ENCODE measurements at regions not wholly inside any gene's neighbourhood (a gene's known extent, or its start where the extent isn't known, plus 50 kb on each side); places are given as distances from the start of the nearest gene placed in this dataset.

DNA sequence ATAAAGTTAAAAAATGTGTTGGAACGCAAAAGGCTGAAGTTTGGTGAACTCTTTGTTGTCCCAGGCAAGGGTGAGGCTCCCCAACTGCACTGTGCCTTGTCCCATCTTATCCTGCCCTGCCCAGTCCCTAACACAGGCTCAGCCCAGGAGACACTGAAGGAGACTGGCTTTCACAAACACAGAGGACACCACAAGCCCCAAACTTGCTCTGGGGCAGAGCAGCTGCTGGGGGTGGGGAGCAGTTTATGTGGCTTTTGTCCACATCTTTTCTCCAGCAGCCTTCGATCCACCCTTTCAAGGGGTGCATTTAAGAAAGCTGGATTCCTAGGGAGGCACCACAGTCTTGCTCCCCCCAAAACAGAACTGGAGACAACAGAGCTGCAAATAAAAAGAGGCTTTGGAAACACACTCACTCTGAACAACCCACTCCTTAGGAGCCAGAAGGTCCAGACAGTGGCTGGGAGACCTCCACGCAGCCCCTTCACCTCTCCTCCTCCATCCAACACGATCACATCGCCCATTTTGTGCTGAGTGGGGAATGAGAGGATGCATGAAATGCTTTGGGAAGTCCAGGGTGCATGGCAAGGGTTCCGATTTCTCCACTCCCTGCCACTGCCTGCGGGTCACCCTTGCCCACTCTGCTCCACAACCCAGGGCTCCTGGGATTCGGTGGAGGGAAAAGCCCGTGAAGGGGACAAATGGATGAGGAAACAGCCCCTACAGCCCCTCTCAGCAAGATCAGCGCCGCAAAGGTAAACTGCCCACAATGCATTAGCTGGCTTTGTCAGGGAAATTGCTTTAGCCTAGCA is 260.5 kb upstream of the TLE3 start:
- DNase-seq: no peak

DNA sequence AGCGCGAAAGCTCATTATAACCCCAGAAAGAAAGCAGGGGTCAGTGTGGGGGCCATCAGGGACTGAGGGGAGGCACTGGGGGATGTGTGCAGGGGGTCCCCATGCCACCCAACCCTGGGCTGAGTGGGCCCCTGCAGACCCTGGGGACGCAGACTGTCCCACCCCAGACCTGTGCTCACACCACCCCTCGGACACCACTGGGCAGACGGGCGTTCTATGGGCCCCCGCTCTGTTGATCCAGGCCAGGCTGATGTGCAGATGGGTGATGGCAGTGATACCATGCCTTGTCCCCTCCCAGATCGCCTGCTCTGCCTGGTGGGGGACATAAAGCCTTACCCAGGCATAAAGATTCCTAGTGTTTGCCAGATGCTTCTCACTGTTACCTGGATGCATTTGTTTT is 259.7 kb upstream of the TLE3 start:
- no peak for DNase-seq

DNA sequence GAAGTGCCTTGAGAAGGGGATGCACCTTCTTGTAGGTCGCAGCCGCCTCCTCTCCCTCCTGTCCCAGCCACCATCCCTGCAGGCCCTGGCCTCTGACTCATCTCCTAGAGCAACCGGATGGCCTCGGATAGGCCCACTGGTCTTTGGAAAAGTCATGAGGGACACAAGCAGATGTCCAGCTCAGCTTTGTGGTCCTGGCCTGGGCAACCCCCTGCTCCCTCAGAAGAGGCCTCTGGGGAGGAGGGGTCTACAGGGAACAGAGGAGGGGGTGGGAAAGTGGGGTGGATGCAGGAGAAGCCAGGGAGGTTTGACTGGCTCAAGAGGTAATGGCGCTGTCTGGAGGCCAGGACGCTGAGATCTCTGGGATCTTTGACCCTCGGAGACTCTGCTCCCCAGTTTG is 259.2 kb upstream of the TLE3 start:
- no peak for DNase-seq

DNA sequence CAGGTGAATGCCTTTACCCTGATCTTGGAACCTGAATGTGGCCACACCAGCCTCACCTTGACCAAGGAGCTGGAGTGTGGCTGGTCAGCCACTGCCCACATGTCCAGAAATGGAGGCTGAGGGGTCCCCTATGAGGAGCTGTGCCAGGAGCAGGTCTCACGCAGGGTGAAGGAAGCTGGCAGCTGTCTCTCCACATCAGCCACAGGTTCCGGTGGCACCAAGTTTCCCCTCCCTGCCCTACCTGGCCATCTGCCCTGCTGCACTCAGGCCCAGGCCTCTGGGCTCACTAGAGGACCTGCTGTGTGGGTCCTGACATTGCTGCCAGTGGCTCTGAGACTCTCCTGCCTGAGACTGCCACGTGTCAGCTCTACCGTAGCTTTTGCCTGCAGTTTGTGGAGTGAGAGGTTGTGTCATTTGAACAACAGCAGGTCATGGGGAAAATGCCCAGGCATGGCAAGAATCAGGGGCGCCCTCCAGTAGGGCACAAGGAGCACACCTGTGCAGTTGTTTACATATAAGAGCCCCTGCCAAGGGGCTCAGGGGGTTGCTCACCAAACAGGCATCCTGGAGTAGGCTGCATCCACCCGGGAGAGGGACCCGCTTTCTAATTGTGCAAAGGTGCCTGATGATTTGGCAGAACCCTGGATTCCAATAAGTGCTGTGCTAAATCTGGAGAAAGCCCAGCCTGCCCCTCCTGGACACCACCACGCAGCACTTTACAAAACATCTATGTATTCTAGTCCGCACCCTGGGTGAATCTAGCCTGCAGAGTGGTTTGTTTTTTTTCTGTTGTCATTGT is 258.5 kb upstream of the TLE3 start:
- no peak for DNase-seq

DNA sequence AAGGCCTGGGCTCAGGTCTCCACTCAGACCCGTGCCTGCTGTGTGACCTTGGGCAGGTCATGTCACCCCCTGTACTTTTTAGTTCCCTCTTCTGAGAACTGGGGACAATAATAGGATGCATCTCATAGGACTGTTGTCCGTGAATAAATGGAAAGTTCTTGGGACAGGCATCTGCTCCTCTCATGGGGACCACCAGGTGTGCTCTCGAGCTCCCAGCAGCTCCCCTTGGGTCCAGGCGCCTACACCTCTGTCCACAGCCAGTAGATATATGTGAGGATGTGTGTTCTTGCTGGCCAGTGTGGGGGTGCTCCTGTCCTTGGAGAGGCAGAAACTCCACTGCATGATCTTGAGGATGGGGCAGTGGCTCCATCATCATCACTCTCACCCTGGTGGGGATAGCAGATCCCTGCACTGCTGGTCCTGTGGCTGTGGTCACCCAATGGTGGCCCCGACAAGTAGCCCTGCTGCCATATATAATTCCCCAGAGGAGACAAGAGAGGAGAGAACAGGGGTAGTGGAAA is 257.6 kb upstream of the TLE3 start:
- DNase-seq: no peak

DNA sequence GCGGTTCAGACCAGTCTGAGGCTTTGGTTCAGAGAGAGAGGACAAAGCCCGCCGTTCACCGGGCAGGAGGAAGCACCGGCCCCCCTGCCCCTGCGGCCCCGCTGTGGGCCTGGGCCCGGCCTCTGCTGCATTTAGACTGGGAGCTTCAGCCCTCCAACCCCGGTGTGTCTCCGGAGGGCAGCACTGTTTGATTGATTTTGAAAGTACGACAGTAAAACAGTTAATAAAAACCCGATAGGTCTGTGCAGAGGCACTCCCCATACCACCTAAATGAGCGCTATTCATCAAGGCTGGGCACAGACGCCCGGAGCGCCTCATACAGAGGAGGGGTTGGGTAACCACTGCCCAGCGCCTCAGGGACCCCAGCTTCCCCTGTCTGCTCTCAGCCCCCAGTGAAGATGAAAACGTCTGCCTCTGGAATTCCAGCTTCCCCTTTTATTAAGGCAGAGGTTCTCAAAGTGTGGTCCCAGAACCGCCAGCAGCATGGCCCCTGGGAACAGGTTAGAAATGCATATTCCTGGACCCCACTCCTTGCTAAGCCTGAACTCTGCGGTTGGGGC is 256.7 kb upstream of the TLE3 start:
- DNase-seq: no peak

DNA sequence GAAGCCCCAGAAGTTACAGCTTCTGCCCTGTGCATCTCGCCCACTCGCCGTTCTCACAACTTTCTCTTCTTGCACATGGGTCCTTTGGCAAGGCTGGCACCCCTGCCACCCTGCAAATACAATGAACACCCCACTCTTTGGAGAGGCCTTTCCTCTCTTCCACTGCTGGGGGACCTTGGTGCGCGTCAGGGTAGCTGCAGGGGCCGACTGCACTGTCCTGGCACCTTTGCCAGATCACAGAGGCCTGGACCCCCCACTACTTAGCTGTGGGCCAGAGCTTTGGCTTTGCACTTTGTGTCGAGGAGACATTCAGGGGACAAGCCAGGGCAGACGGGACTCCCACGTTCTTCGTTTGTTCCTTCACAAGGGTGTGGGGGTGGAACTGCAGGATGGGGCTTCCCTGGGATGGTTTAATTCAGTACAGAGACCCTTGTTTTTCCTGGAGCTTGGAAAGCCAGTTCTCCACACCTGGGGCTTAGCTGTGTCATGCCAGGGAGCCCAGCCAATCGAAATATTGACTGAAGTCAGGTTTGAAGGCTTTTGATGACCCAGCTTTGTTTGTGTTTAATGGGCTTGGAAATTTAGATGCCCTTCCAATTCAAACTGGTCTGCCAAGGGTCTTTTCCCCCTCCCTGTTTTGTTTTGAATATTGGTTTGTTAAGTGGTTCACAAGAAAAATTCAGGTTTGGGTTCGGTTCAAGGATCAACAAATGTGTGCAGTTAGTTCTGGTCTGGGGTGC is 256.1 kb upstream of the TLE3 start:
- peak; percentile 19 for DNase-seq

DNA sequence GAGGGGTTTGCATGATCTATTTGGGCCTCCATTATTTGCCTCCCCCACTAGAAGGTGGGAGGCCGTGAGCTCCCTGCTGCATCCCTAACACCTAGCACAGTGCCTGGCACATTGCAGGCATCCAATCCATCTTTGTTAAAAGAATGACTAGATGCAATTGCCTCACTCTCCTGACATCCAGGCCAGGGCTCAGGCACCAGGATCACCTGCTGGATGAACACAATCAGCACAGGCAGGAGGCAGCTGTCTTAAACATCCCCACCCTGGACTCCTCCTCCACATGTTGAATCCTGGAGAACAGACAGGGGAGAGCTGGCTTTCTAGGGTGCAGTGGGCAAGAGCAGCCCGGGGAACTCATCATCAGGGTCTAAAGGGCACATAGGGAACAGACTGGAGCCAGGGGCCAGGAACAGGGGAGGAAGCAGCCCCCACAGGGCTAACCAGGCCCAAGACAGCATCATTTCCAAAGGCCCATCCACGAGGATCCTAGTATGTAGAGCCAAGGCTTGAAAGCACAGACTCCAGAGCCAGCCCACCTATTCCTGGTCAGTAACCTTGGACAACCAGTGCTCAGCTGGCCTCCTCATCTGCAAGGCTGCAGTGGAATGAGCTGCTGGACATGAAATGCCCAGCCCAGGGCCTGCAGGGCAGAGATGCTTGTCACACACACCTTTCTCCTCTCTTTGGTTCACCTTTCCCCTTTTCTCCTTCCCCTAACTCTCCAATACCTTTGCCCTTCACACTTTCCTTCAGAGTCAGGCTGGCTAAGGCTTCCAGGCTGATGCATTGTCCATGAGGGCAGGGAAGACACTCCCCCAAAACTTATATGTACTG is 254.4 kb upstream of the TLE3 start:
- no peak for DNase-seq

DNA sequence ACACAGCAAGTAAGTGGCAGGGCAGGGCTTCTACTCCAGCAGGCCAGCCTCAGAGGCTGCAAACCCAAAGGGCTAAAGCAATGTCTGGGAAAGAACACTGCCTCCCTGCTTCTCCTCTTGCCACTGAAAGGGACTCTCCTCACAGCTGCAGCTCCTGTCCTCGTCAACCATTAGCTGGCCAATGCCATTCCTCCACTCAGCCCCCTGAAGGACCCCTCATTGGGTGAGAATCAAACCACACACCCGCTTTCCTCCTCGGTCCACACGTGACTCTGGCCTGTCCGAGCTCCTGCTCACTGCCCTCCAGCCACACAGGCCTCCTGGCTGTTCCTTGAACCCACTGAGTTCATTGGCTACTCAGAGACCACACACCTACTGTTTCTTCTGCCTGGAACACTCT is 253.7 kb upstream of the TLE3 start:
- no peak for DNase-seq

DNA sequence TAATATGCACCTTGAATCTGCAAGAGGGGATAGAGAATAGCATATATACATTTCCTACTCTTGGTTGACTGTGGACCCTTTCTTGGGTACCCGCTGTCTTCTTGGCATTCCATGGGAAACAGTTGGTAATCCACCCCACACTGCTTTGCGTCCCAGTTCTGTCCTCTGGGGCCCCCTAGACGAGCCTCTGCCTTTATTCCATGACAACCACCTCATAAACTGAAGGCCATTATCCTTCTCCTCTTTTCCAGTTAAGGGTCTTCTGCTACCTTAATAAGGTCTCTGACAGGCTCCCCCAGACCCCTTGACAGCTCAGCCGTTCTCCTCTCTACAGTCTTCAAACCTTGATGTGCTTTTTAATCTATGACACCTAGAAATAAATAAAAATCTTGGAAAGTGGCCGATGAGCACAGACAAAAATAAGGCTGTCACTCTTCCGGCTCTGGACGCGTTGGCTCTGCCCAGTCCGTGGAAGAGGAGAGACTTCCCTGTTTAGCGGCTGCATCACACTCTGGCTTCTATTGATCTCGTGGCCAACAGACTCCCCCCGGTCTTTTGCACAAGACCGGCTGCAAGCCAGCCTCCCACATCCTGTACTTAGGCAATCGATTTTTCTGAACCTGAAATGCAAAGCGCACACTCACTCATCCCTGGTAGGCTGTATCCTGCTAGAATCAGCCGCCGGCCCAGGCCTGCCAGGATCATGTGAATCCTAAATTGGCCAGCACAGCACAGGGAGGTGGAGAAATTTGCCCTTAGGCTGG is 251.0 kb upstream of the TLE3 start:
- DNase-seq: peak; percentile 41

DNA sequence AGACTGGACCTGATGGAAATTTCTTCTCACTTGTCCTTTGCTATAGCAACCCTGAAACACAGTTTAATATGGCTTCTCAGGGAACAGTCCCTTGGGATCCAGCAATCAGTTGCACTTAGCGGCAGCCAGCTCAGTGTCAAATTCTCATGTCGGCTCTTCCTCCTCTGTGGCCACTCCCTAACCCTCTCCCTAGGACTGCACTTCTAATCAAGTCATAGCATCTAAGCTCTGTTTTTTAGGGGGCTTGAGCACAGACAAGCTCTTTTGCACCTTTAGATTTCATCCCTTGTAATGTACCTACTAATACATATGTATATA is 250.5 kb upstream of the TLE3 start:
- DNase-seq: peak; percentile 61

DNA sequence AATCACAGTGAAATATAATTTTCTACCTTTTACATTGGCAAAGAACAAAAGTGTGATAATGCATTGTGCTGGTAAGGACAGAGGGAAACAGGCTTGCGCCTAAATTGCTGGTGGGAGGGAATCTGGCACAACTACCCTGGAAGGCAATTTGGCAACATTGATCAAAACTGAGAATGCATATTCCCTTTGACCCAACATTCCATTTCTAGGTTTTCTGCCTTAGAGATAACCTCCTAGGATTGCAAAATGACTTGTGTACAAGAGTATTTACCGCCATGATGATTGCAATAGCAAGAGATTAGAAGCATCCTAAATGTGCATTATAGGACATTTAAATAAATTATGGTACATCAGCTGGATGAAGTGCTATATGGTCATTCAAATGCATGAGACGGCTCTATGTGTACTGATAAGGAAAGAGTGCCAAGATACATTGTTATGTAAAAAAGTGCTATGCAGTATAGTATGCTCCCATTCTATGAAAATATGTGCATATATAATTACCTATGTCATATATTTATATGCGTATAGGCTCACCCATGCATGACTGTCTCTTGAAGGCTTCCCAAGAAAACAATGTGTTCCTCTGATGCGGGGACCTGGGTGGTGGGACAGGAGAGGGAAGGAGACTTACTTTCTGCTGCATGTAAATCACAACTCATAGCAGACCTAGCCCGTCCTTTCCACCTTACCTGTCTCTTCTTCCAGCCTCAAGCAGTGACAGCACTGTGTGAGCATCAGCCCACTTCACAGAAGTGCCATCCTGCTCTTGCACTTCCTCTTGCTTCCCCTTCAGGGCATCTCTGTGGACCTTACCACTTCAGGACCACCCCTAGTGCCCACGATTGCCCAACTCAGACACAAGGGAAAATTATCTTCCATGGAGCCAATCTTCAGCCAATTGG is 249.9 kb upstream of the TLE3 start:
- DNase-seq: no peak

DNA sequence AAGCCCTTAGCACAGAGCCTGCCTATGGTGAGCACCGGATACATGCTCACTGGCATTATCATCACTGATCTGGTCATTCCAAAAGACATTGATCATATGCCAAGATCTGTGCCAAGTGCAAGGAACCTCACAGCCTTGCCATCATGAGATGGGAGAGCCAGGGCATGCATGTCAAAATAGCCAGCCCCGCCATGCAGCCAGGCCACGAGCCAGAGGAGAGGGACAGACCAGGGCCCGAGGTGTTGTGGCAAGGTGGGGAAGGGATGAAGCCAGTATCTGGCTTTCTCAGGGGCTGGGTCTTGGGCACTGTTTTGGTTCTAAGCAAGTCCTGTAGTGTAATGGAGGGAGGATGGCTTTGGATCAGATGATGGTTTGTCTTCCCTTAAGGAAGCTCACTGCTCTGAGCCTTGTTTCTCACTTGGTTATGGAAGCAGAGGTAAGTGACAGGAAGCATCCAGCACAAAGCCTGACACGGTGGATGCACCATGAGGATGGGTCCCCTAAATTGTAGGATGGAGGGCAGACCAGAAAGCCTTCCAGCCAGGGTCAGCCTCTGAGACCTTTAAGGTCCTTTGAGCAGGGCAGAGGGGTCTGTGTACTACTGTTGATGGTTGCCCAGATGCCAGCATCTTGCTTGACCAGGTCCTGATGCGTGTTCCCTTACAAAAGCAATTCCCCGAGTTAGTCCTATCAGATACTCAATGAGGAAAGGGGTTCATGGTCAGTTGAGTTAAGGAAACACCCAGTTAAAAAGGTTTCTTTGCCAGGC is 247.7 kb upstream of the TLE3 start:
- DNase-seq: no peak

DNA sequence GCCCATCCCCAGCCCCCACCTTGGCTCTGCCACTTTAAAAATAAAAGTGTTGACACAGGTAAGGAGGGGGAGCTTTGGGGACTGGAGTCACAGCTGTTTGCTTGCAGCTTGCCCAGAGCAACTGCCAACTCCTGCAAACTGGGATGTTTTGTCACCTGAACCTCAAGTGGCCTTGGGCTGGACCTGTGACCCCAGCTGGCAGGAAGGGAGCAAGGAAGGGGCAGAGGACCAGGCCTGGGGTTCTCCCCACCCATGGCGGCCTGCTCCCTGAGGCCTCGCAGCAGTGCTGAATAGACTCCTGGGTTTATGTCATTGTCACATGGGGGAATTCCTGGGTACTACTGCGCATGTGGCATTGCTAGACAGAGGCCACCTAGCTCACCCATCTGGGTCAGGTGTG is 246.9 kb upstream of the TLE3 start:
- no peak for DNase-seq

DNA sequence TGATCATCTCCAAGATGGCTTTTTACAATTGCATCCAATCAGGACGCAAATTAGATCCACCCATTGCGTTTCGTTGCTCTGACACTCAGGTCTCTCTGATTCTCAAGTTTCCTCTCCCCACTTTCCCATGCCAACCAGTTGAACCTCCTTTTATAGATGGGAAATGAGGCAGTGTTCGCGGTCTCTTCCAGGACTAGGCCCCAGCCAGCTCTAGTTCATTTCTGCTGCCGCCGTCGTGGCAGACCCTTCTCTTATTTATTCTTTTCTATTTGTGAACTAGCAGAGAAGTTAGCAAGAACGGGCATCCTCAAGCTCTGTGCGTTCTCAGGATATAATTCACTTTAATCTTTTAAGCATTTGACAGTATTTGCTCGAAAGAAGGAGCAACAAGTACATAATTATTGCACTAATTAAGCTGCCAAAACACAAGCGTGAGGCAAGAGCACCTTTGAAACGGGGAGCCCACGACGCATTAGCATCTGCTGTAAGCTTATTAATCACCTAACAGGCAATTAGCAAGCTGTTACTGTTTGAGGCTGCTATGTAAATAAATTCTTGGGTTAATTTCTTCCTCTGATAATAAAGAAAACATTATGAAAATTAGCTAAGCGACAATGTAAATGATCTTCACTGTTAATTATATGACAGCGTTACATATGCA is 246.4 kb upstream of the TLE3 start:
- DNase-seq: peak; percentile 96

DNA sequence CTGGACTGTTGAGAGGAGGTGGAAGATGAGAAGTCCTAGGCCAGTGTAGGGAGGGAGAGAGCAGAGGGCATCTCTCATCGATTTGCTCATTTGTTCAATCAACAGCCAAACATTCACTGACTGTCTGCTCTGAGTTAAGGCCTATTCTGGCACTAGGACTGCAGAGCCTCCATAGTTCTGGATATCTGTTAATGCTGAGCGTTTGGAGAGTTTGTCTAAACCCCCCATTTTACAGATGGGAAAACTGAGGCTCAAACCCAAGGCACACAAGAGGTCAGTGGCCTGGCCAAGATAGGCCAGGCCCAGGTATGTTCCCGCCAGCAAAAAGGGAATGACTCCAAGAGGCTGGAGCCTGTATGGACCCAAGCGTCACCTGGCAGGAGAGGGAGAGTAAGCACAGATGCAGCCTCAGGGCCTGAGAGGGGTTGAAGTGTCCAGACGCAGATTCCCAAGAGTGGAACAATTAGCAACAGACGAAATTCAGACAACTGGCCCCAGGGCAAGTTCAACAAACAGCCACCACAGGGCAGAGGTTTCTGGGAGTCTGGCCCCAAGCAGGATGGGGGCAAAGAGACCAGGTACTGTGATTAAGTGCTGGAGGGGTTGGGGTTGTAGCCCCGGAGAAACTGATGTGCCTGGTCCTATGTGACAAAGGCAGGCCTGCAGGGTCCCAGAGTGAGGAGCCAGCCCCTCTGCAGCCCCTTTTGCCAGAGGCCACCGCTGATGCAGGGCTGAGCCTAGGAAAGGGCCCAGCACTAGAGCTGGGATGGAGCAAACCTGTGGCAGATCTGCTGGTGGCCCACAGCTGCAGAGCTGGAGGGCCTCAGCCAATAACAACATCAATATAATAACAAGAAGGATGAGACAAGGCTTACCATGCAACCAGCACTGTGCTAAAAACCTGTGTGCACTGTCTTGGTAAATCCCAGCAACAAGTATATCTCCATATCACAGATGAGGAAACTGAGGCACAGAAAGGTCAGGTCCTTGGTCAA is 245.1 kb upstream of the TLE3 start:
- DNase-seq: peak; percentile 80

DNA sequence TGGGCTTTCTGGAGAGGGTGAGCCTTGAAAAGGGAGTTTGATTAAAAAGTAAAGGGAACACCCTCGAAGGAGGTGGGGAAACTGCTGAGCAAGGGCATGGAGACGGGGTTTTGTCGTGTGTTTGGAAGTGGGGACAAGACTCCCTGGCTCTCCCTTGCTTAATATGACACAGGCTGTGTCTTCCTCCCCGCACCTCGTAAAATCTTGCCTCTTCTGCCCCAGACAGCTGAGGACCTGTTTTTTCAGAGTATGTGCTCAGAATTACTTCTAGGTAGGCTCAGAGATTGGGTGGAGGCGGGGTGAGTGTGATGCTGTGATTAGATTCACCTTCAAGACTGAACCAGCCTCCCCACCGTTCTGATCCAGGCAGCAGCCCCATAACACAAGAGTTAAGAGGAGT is 244.4 kb upstream of the TLE3 start:
- DNase-seq: no peak

DNA sequence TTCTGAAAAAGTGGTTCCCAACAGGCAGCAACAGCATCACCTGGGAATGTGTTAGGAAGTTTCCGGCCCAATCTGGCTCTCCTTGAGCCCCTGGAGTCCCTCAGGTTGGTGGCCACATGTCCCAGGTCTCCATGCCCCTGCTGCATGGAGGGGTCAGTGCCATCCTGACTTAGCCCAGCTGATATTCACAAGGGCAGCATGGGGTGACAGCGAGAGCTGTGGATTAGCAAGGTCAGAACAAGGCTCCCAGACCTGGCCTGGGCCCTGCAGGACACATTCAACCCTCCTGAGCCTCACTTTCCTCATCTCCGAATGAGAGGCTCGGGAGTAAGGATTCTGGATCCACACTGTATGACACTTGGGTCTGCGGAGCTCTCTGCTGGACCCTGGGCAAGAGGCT is 243.8 kb upstream of the TLE3 start:
- no peak for DNase-seq
